CD4-positive, CD25-positive, alpha-beta regulatory T cell (primary cell): ENCODE measurements at regions not wholly inside any gene's neighbourhood (a gene's known extent, or its start where the extent isn't known, plus 50 kb on each side); places are given as distances from the start of the nearest gene placed in this dataset.
"Not testable (repeated sequence)": the region's sequence is repeated elsewhere in the genome, so short reads cannot be mapped to it uniquely, and the experiment has no call there.

ENCODE experiments used
- ATAC-seq, 2 donors: fragments of 150-1000 bp; cut with Tn5 transposase; one replicate each; pipeline ENCODE4 v1.10.0; 2021; ENCODE audit warnings: low read depth in 2 of 2, moderate number of reproducible peaks in 2 of 2, moderate library complexity in 1 of 2
- DNase-seq, 3 donors: peaks; one replicate each; pipeline versions ENCODE4 v3.0.0 to v3.0.0-alpha.2; 2012 to 2022; ENCODE audit warnings: mixed read lengths in 1 of 3
- H3K27ac ChIP-seq: one replicate; pipeline ENCODE4 v1.7.0; 2013; ENCODE audit warnings: mild to moderate bottlenecking, low read length; ENCODE audit not compliant: insufficient read depth, poor library complexity, severe bottlenecking
- H3K27me3 ChIP-seq: one replicate; pipeline ENCODE4 v1.7.0; 2013; ENCODE audit warnings: low read length; ENCODE audit not compliant: control insufficient read depth, insufficient read depth
- H3K36me3 ChIP-seq: one replicate; pipeline ENCODE4 v1.7.0; 2013; ENCODE audit warnings: mild to moderate bottlenecking, low read length, moderate library complexity; ENCODE audit not compliant: control insufficient read depth, insufficient read depth
- H3K4me1 ChIP-seq: 2 replicates; pipeline ENCODE4 v1.7.0; 2013; ENCODE audit warnings: mild to moderate bottlenecking, low read length; ENCODE audit not compliant: insufficient read depth, control insufficient read depth, poor library complexity, severe bottlenecking
- H3K4me3 ChIP-seq: one replicate; pipeline ENCODE4 v1.7.0; 2013; ENCODE audit warnings: low read depth, mild to moderate bottlenecking, low read length, moderate library complexity
- H3K9me3 ChIP-seq, 2 experiments: 1 replicate in 1 of 2; 2 replicates in 1 of 2; pipeline ENCODE4 v1.7.0; 2013; ENCODE audit warnings: low read length in 2 of 2, mild to moderate bottlenecking in 1 of 2, moderate library complexity in 1 of 2; ENCODE audit not compliant: control insufficient read depth in 2 of 2
- H3K27ac Mint-ChIP-seq, 3 donors: one replicate each; pipeline ENCODE4 v1.8.0; 2020 to 2022; ENCODE audit warnings: mild to moderate bottlenecking in 3 of 3, mixed read lengths in 3 of 3, moderate library complexity in 2 of 3
- H3K27me3 Mint-ChIP-seq: one replicate; pipeline ENCODE4 v1.8.0; 2022; ENCODE audit warnings: mild to moderate bottlenecking, mixed read lengths
- H3K36me3 Mint-ChIP-seq: one replicate; pipeline ENCODE4 v1.8.0; 2020; ENCODE audit warnings: mixed read lengths
- H3K4me1 Mint-ChIP-seq, 4 donors: one replicate each; pipeline ENCODE4 v1.8.0; 2020 to 2022; ENCODE audit warnings: mixed read lengths in 4 of 4, mild to moderate bottlenecking in 1 of 4
- H3K4me3 Mint-ChIP-seq, 4 donors: one replicate each; pipeline ENCODE4 v1.8.0; 2020 to 2022; ENCODE audit warnings: mild to moderate bottlenecking in 4 of 4, mixed read lengths in 4 of 4, moderate library complexity in 3 of 4
- H3K9me3 Mint-ChIP-seq, 7 donors: one replicate each; pipeline ENCODE4 v1.8.0; 2020 to 2022; ENCODE audit warnings: mixed read lengths in 7 of 7, mild to moderate bottlenecking in 3 of 7, moderate library complexity in 2 of 7

DNA sequence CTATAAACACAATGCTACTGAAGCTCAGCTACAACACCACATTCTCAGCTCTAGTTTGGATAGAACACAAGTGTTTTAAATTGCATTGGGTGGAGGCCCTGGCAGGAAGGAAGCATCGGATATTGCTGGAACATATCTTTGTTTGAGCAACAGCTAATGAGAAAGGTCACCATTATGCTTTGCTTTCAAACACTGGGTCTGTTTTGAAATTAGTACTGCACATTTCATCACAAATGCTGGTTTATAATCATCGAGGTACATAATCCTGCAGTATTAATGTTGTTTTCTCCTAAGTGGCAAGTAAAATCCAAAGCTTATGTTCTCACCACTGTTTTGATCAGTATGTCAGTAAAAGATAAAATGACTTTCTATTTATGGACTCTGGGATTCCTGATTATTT lies 61.5 kb upstream of the ARHGAP29 start:
- Mint-ChIP-seq H3K4me3 (no peak overlapping the region), H3K4me1 (no peaks in the 10 kb centered on the region), H3K27ac (no peak overlapping the region), H3K27me3 (no peaks in the 10 kb centered on the region), H3K9me3 (no peaks in the 10 kb centered on the region), H3K36me3 (no peaks in the 10 kb centered on the region)
- no peaks in the 10 kb centered on the region for H3K9me3 ChIP-seq
- ATAC-seq = no peak
- no peak overlapping the region for H3K27ac ChIP-seq
- no peak for DNase-seq
- H3K27me3 ChIP-seq = no peaks in the 10 kb centered on the region
- no peak overlapping the region for H3K4me3 ChIP-seq
- H3K36me3 ChIP-seq = no peaks in the 10 kb centered on the region
- no peaks in the 10 kb centered on the region for H3K4me1 ChIP-seq

DNA sequence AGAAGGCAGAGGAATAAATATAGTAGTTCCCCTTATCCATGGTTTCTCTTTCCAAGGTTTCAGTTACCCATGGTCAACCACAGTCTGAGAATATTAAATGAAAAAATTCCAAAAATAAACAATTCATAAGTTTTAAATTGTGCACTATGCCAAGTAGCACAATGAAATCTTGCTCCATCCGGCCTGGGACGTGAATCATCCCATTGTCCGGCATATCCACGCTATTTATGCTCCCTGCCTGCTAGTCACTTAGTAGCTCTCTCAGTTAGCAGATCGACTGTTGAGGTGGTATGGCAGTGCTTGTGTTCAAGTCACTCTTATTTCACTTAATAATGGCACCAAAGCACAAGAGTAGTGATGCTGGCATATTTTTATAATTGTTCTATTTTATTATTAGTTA lies 58.6 kb upstream of the ARHGAP29 start:
- no peaks in the 10 kb centered on the region for H3K4me1 ChIP-seq
- H3K36me3 ChIP-seq = no peaks in the 10 kb centered on the region
- H3K4me3 ChIP-seq = no peak overlapping the region
- no peak overlapping the region for H3K27ac ChIP-seq
- peaks cover 0 to 2% (median 0%) of the 10 kb centered on the region in 7 donors for H3K9me3 Mint-ChIP-seq
- DNase-seq (no peak), ATAC-seq (no peak)
- no peaks in the 10 kb centered on the region for H3K4me1 Mint-ChIP-seq
- H3K27me3 ChIP-seq = no peaks in the 10 kb centered on the region
- H3K4me3 Mint-ChIP-seq = no peak overlapping the region
- H3K27ac Mint-ChIP-seq = no peak overlapping the region
- no peaks in the 10 kb centered on the region for H3K36me3 Mint-ChIP-seq
- H3K9me3 ChIP-seq = no peaks in the 10 kb centered on the region
- H3K27me3 Mint-ChIP-seq = no peaks in the 10 kb centered on the region

DNA sequence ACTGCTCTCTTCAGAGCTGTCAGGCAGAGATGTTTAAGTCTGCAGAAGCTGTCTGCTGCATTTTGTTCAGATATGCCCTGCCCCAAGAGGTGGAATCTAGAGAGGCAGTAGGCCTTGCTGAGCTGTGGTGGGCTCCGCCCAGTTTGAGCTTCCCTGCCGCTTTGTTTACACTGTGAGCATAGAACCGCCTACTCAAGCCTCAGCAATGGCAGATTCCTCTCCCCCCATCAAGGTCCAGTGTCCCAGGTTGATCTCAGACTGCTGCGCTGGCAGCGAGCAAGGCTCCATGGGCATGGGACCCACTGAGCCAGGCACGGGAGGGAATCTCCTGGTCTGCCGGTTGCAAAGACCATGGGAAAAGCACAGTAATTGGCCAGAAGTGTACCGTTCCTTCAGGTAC lies 55.6 kb upstream of the ARHGAP29 start:
- not testable (repeated sequence) for H3K4me1 Mint-ChIP-seq, H3K4me3 Mint-ChIP-seq, H3K4me1 ChIP-seq, H3K36me3 ChIP-seq, H3K27me3 ChIP-seq, ATAC-seq, H3K9me3 Mint-ChIP-seq, H3K9me3 ChIP-seq, H3K27ac Mint-ChIP-seq, DNase-seq, H3K36me3 Mint-ChIP-seq, H3K27me3 Mint-ChIP-seq, H3K27ac ChIP-seq, H3K4me3 ChIP-seq

DNA sequence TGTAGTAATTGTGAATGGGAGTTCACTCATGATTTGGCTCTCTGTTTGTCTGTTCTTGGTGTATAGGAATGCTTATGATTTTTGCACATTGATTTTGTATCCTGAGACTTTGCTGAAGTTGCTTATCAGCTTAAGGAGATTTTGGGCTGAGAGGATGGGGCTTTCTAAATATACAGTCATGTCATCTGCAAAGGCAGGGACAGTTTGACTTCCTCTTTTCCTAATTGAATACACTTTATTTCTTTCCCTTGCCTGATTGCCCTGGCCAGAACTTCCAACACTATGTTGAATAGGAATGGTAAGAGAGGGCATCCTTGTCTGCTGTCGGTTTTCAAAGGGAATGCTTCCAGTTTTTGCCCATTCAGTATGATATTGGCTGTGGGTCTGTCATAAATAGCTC lies 51.9 kb upstream of the ARHGAP29 start:
- not testable (repeated sequence) for H3K27ac ChIP-seq, DNase-seq, H3K9me3 ChIP-seq, H3K36me3 ChIP-seq, H3K4me3 ChIP-seq, H3K36me3 Mint-ChIP-seq, ATAC-seq, H3K9me3 Mint-ChIP-seq, H3K4me1 Mint-ChIP-seq, H3K4me3 Mint-ChIP-seq, H3K27me3 ChIP-seq, H3K27me3 Mint-ChIP-seq, H3K4me1 ChIP-seq
- H3K27ac Mint-ChIP-seq = peak overlapping the region in 1 of 3 donors; percentile 16
